Activated CD4-positive, alpha-beta memory T cell treated with anti-CD3 and anti-CD28 coated beads, Interleukin-2, amount 10 ng/mL, durations not matched to agents 7 days and 5 days (primary cell): ENCODE measurements at regions not wholly inside any gene's neighbourhood (a gene's known extent, or its start where the extent isn't known, plus 50 kb on each side); places are given as distances from the start of the nearest gene placed in this dataset.

ENCODE experiments used
- CTCF ChIA-PET: fragments of 350-600 bp; sonication (Branson Sonifier 250); formaldehyde crosslinking; loops from one replicate; lab custom pipeline; 2021; ENCODE audit warnings: antibody characterized with exemption, inconsistent platforms; lab: Charles Lee
- POLR2A ChIA-PET: fragments of 350-600 bp; sonication (Branson Sonifier 250); formaldehyde crosslinking; loops from one replicate; lab custom pipeline; 2021; ENCODE audit warnings: antibody characterized with exemption; lab: Charles Lee
- DNase-seq: peaks from one replicate; pipeline ENCODE4 v3.0.0-alpha.2; 2020
- H3K27ac Mint-ChIP-seq: one replicate; pipeline ENCODE4 v1.8.0; 2021; ENCODE audit warnings: mild to moderate bottlenecking, mixed read lengths
- H3K27me3 Mint-ChIP-seq: one replicate; pipeline ENCODE4 v1.8.0; 2021; ENCODE audit warnings: mixed read lengths
- H3K36me3 Mint-ChIP-seq: one replicate; pipeline ENCODE4 v1.8.0; 2021; ENCODE audit warnings: low read depth, mixed read lengths
- H3K4me1 Mint-ChIP-seq: one replicate; pipeline ENCODE4 v1.8.0; 2021; ENCODE audit warnings: mixed read lengths
- H3K4me3 Mint-ChIP-seq: one replicate; pipeline ENCODE4 v1.8.0; 2021; ENCODE audit warnings: mild to moderate bottlenecking, mixed read lengths
- H3K9me3 Mint-ChIP-seq: one replicate; pipeline ENCODE4 v1.8.0; 2021; ENCODE audit warnings: mixed read lengths

- no peak for DNase-seq
- Mint-ChIP-seq H3K4me3 (no peak overlapping the region), H3K9me3 (peaks cover 4% of the 10 kb centered on the region), H3K4me1 (no peaks in the 10 kb centered on the region), H3K27me3 (no peaks in the 10 kb centered on the region), H3K36me3 (no peaks in the 10 kb centered on the region), H3K27ac (no peak overlapping the region)
- ChIA-PET CTCF (interaction anchor here (1.2 kb wide), 1 partner anchor 20 kb away, joined by 3 read pairs; no protein-coding TSS in a partner anchor), POLR2A (no interaction called here)
These were observed 417.6 kb downstream of the GLRX3 start for GRCh38 chr10:130553826-130554225.

DNA sequence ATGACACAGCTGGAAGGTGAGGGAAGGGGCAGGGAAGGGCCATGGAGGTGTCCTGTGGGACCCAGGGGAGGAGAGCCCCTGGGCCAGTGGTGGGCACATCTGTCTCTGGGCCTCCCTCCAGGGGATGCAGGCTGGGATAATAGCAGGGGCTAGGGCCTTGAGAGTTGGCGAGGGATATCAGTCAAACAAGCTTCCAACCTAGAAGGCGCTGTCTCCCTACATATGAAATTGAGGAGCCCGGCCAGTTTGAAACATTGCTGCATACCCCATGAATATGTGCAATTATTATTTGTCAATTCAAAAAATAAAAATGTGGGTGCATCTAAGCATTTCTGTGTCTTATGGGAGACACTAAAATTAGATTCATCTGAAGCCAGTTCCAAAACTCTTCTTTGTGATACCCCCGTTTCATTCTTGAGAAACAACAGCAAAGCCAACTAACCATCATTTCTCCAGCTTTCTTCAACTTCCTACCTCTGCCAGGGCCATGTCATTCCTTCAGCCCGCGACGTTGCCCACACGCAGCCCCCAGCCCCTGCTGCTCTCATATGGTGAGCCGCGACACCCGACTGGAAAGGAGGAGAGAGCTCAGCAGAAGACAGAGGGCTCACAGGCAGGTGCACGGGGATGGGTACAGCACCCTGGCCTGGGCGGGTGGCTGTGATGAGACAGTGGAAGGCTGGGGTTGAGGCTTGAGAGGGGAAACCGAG lies 418.7 kb downstream of the GLRX3 start:
- no peak for DNase-seq
- H3K27me3 Mint-ChIP-seq = no peaks in the 10 kb centered on the region
- no peaks in the 10 kb centered on the region for H3K36me3 Mint-ChIP-seq
- no peaks in the 10 kb centered on the region for H3K4me1 Mint-ChIP-seq
- ChIA-PET POLR2A (no interaction called here), CTCF (no interaction called here)
- no peak overlapping the region for H3K4me3 Mint-ChIP-seq
- peaks cover 4% of the 10 kb centered on the region for H3K9me3 Mint-ChIP-seq
- no peak overlapping the region for H3K27ac Mint-ChIP-seq

DNA sequence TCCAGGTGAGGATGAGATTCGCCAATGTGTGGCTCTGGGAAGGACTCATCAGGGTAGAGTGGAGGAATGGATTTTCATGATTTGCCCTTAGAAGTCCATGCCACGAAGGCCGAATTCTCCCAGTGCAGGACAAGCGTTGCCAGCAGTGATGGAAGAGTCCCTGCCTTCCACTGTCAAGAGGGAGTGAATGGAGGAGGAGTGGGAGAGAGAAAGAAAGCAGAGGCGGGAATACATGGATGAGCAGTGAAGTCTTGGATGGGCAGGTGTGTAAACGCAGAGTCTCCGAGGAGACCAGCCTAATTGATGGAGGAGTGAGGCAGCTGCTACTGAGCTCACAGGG lies 419.2 kb downstream of the GLRX3 start:
- ChIA-PET CTCF (no interaction called here), POLR2A (no interaction called here)
- H3K9me3 Mint-ChIP-seq = peaks cover 4% of the 10 kb centered on the region
- no peak overlapping the region for H3K27ac Mint-ChIP-seq
- no peaks in the 10 kb centered on the region for H3K4me1 Mint-ChIP-seq
- no peaks in the 10 kb centered on the region for H3K36me3 Mint-ChIP-seq
- no peak overlapping the region for H3K4me3 Mint-ChIP-seq
- no peaks in the 10 kb centered on the region for H3K27me3 Mint-ChIP-seq
- DNase-seq = no peak

GRCh38 chr10:130557181-130557845 lies 421.1 kb downstream of the GLRX3 start:
- ChIA-PET POLR2A (no interaction called here), CTCF (no interaction called here)
- no peak overlapping the region for H3K4me3 Mint-ChIP-seq
- DNase-seq = no peak
- H3K9me3 Mint-ChIP-seq = peaks cover 2% of the 10 kb centered on the region
- no peak overlapping the region for H3K27ac Mint-ChIP-seq
- H3K27me3 Mint-ChIP-seq = no peaks in the 10 kb centered on the region
- H3K36me3 Mint-ChIP-seq = no peaks in the 10 kb centered on the region
- no peaks in the 10 kb centered on the region for H3K4me1 Mint-ChIP-seq

DNA sequence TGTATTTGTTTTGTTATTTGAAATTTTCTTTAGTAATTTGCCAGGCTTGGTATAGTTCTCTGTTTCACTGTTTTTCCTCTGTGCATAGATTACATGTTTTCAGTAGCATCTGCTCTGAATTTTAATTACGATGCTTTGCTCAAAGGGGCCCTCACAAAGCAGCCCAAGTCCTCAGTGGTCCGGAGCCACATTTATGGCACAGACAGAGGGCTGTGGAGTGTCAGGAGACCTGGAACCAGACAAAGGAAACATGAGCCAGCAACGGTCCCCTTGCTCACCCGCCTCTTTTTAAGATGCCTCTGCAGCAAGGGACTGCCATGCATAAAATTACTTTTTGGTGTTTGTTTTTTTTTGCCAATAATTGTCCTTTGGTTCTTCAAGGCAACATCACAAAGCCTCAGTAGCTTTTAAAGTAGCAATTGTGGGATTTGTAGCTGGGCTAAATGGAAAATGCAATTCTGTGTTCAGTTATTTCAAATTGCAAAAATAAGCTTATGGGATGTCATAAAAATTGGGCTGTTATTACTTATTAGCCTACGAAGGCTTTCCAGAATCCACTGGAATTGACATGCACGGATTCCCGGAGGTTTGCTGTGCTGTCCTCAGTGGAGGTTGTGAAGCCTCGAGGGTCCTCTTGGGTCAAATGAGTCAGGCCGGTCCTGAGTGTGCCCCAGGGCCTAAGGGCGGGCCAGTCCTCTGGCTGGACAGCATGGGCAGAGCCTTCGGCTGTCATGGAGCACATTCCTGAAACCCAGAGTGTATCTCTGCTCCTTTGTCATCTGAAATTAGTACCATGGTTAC lies 422.8 kb downstream of the GLRX3 start:
- Mint-ChIP-seq H3K9me3 (peaks cover 2% of the 10 kb centered on the region), H3K4me3 (no peak overlapping the region), H3K27ac (no peak overlapping the region), H3K4me1 (no peaks in the 10 kb centered on the region), H3K36me3 (no peaks in the 10 kb centered on the region), H3K27me3 (no peaks in the 10 kb centered on the region)
- DNase-seq = no peak
- CTCF ChIA-PET = no interaction called here
- POLR2A ChIA-PET = no interaction called here

- ChIA-PET POLR2A (no interaction called here), CTCF (no interaction called here)
- Mint-ChIP-seq H3K36me3 (no peaks in the 10 kb centered on the region), H3K27me3 (no peaks in the 10 kb centered on the region), H3K4me3 (no peak overlapping the region), H3K27ac (no peak overlapping the region), H3K4me1 (no peaks in the 10 kb centered on the region), H3K9me3 (peaks cover 6% of the 10 kb centered on the region)
- no peak for DNase-seq
These were observed 423.3 kb downstream of the GLRX3 start for GRCh38 chr10:130559547-130559880.

GRCh38 chr10:130560116-130560515 lies 423.9 kb downstream of the GLRX3 start:
- H3K4me3 Mint-ChIP-seq = no peak overlapping the region
- H3K27ac Mint-ChIP-seq = no peak overlapping the region
- ChIA-PET POLR2A (no interaction called here), CTCF (no interaction called here)
- no peaks in the 10 kb centered on the region for H3K4me1 Mint-ChIP-seq
- no peak for DNase-seq
- no peaks in the 10 kb centered on the region for H3K36me3 Mint-ChIP-seq
- H3K9me3 Mint-ChIP-seq = peaks cover 6% of the 10 kb centered on the region
- H3K27me3 Mint-ChIP-seq = no peaks in the 10 kb centered on the region

DNA sequence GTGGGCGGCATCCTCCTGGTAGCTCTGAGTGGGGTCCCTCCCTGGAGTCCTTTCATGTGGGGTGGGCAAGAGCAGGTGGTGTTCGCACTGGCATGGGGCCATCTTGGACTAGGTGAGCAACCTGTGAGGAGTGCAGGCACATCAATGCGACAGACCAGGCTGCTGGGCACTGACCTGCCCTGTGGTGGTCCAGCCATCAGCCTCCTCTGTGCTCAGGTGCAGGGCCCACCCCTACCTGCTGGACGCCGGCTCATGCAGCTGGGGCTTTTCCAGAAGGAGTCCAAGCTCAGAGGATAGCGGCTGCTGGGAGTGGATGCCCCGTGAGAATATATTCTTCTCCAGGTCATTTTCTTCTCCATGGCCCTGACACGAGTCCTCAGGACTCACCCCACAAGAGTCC lies 424.4 kb downstream of the GLRX3 start:
- H3K9me3 Mint-ChIP-seq = peaks cover 4% of the 10 kb centered on the region
- DNase-seq = no peak
- H3K27ac Mint-ChIP-seq = no peak overlapping the region
- H3K4me1 Mint-ChIP-seq = no peaks in the 10 kb centered on the region
- ChIA-PET POLR2A (no interaction called here), CTCF (no interaction called here)
- no peaks in the 10 kb centered on the region for H3K27me3 Mint-ChIP-seq
- H3K36me3 Mint-ChIP-seq = no peaks in the 10 kb centered on the region
- H3K4me3 Mint-ChIP-seq = no peak overlapping the region

GRCh38 chr10:130561681-130562080 lies 425.5 kb downstream of the GLRX3 start:
- CTCF ChIA-PET = no interaction called here
- H3K4me1 Mint-ChIP-seq = no peaks in the 10 kb centered on the region
- H3K27me3 Mint-ChIP-seq = no peaks in the 10 kb centered on the region
- peaks cover 4% of the 10 kb centered on the region for H3K9me3 Mint-ChIP-seq
- no peak overlapping the region for H3K4me3 Mint-ChIP-seq
- no peak overlapping the region for H3K27ac Mint-ChIP-seq
- POLR2A ChIA-PET = no interaction called here
- no peak for DNase-seq
- no peaks in the 10 kb centered on the region for H3K36me3 Mint-ChIP-seq

DNA sequence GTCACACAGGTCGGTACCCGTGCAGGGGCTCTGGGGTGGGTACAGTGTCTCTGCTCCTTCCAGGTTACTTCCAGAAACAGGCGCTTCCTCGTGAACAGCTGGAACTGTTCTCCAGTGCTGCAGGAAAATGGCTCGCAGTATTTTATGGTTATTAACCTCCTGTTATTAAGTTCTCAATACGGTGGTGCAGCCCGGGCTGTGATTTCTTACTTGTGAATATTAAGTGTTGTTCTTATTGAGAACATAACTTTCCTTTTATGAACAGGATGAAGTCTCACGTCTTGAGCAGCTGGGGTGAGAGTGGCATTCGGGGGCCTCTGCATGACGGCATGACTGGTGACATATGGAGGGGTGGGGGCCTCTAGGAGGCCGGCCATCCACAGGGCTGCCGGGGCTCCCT lies 430.8 kb downstream of the GLRX3 start:
- peaks cover 15% of the 10 kb centered on the region for H3K9me3 Mint-ChIP-seq

DNA sequence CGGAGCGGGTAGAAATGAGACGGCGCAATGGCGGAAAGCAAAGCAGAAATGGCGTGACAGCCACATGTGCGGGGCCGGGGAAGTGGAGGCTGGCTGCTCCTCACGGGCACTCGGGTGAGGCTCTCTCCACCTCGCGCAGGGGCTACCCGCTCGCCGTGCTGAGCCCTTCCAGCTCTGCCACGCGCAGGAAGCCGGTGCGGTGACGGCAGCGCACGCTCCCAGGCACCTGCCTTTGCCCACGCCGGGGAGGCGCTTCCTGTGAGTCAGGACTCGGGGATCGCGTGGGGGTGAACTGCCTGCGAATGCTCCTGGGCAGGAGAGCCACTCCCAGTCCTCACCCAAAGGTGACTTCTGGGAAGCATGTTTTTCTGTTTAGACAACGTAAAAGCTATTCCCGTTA lies 431.2 kb downstream of the GLRX3 start:
- Mint-ChIP-seq H3K9me3 (peaks cover 15% of the 10 kb centered on the region), H3K4me3 (no peak overlapping the region), H3K4me1 (no peaks in the 10 kb centered on the region), H3K27ac (no peak overlapping the region), H3K27me3 (no peaks in the 10 kb centered on the region), H3K36me3 (no peaks in the 10 kb centered on the region)
- DNase-seq = no peak
- POLR2A ChIA-PET = no interaction called here
- CTCF ChIA-PET = no interaction called here

More for the DNA sequence above, 430.8 kb downstream of the GLRX3 start:
- no peak for DNase-seq
- Mint-ChIP-seq H3K36me3 (no peaks in the 10 kb centered on the region), H3K4me1 (no peaks in the 10 kb centered on the region), H3K4me3 (no peak overlapping the region), H3K27me3 (no peaks in the 10 kb centered on the region), H3K27ac (no peak overlapping the region)
- CTCF ChIA-PET = no interaction called here
- POLR2A ChIA-PET = no interaction called here

- no peak for DNase-seq
- no peaks in the 10 kb centered on the region for H3K4me1 Mint-ChIP-seq
- ChIA-PET POLR2A (no interaction called here), CTCF (no interaction called here)
- H3K27me3 Mint-ChIP-seq = no peaks in the 10 kb centered on the region
- no peak overlapping the region for H3K27ac Mint-ChIP-seq
- no peak overlapping the region for H3K4me3 Mint-ChIP-seq
- peaks cover 15% of the 10 kb centered on the region for H3K9me3 Mint-ChIP-seq
- H3K36me3 Mint-ChIP-seq = no peaks in the 10 kb centered on the region
These were observed 432.1 kb downstream of the GLRX3 start for GRCh38 chr10:130568246-130568645.

DNA sequence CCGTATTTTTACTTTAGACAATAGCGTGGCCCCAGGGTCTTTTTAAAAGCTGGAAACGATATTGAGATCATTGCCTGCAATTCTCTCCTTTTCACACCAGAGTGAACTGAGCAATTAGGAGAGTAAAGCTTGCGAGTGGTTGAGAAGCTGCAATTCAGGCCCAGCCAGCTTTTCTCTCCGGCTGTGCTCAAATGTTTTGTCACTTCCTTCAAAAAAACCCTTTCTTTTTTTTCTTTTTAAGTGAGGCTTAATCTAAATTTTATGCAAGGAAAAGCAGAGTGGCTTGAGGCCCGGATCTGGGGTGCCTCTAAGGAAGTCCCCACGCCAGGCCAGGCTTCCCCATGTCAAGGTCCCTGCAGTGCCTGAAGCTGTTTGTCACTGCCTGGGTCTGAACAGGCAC lies 433.9 kb downstream of the GLRX3 start:
- Mint-ChIP-seq H3K36me3 (no peaks in the 10 kb centered on the region), H3K9me3 (peaks cover 16% of the 10 kb centered on the region), H3K4me3 (no peak overlapping the region), H3K27me3 (no peaks in the 10 kb centered on the region), H3K27ac (no peak overlapping the region), H3K4me1 (no peaks in the 10 kb centered on the region)
- ChIA-PET CTCF (no interaction called here), POLR2A (no interaction called here)
- DNase-seq = no peak
